Tibial artery (tissue), 4 donors: ENCODE measurements at regions not wholly inside any gene's neighbourhood (a gene's known extent, or its start where the extent isn't known, plus 50 kb on each side); places are given as distances from the start of the nearest gene placed in this dataset.

Experiments
- DNase-seq, 2 donors: peaks; one replicate each; pipeline ENCODE4 v3.0.0-alpha.2; 2019
- H3K27ac ChIP-seq, 2 donors: fragments of 200-600 bp; sonication (generic) in 1 of 2; 1 replicate in 1 of 2; 2 replicates in 1 of 2; pipeline ENCODE4 v1.5.1; 2018 to 2019; ENCODE audit warnings: mild to moderate bottlenecking in 1 of 2
- H3K27me3 ChIP-seq, 2 donors: fragments of 200-600 bp; sonication (generic) in 1 of 2; one replicate each; pipeline versions ENCODE4 v1.5.1 to v1.6.0; 2016 to 2019
- H3K36me3 ChIP-seq, 3 donors: fragments of 200-600 bp; sonication (generic) in 2 of 3; one replicate each; pipeline ENCODE4 v1.5.1; 2016 to 2019; ENCODE audit warnings: mild to moderate bottlenecking in 2 of 3
- H3K4me1 ChIP-seq, 4 donors: fragments of 200-600 bp; sonication (generic) in 2 of 4; 1 replicate in 3 of 4; 2 replicates in 1 of 4; pipeline ENCODE4 v1.5.1; 2016 to 2019
- H3K4me3 ChIP-seq, 2 donors: fragments of 200-600 bp; sonication (generic) in 1 of 2; 1 replicate in 1 of 2; 2 replicates in 1 of 2; pipeline ENCODE4 v1.5.1; 2018 to 2019; ENCODE audit warnings: mild to moderate bottlenecking in 2 of 2
- H3K9me3 ChIP-seq, 3 donors: fragments of 200-600 bp; sonication (generic) in 1 of 3; one replicate each; pipeline ENCODE4 v1.5.1; 2016 to 2019
- CTCF ChIP-seq, 2 experiments: fragments of 200-600 bp in 1 of 2; fragments of 450-650 bp in 1 of 2; IDR thresholded peaks; one replicate each; pipeline ENCODE4 v1.5.1; 2017 to 2019; ENCODE audit warnings: antibody characterized with exemption in 2 of 2, mild to moderate bottlenecking in 1 of 2, moderate library complexity in 1 of 2
- intact Hi-C: fragments of 100-400 bp; cut with DNase I; formaldehyde crosslinking; loops from one replicate; pipeline ENCODE4 v1.15.0; 2023; ENCODE audit warnings: low total_unique reads

- no peak overlapping the region for H3K27ac ChIP-seq
- H3K9me3 ChIP-seq, result no peaks in the 10 kb centered on the region
- H3K27me3 ChIP-seq, result no peaks in the 10 kb centered on the region
- intact Hi-C loops, result no loop called here
- H3K36me3 ChIP-seq, result no peaks in the 10 kb centered on the region
- no peak for TF ChIP-seq CTCF (IDR thresholded peaks at IDR 0.05)
- H3K4me1 ChIP-seq, result peaks cover 0 to 14% (median 0%) of the 10 kb centered on the region in 4 donors
- DNase-seq, result no peak
- no peak overlapping the region for H3K4me3 ChIP-seq
Measured at GRCh38 chr5:83831834-83832233, 111.2 kb upstream of the HAPLN1 start.

- intact Hi-C loops, result no loop called here
- DNase-seq, result no peak
- no peak for TF ChIP-seq CTCF (IDR thresholded peaks at IDR 0.05)
- H3K27ac ChIP-seq, result no peak overlapping the region
- no peaks in the 10 kb centered on the region for H3K36me3 ChIP-seq
- H3K9me3 ChIP-seq, result no peaks in the 10 kb centered on the region
- H3K4me3 ChIP-seq, result no peak overlapping the region
- no peaks in the 10 kb centered on the region for H3K27me3 ChIP-seq
- H3K4me1 ChIP-seq, result peaks cover 0 to 20% (median 0%) of the 10 kb centered on the region in 4 donors
Measured at GRCh38 chr5:83827111-83827557, 106.5 kb upstream of the HAPLN1 start.

GRCh38 chr5:83817591-83817990, 96.9 kb upstream of the HAPLN1 start:
- Histone ChIP-seq H3K36me3 (no peaks in the 10 kb centered on the region), H3K4me1 (no peaks in the 10 kb centered on the region), H3K27me3 (no peaks in the 10 kb centered on the region), H3K27ac (no peak overlapping the region), H3K9me3 (no peaks in the 10 kb centered on the region), H3K4me3 (no peak overlapping the region)
- DNase-seq, result no peak
- no peak for TF ChIP-seq CTCF (IDR thresholded peaks at IDR 0.05)
- intact Hi-C loops, result no loop called here

GRCh38 chr5:83815661-83816060, 95.0 kb upstream of the HAPLN1 start:
- intact Hi-C loops, result no loop called here
- Histone ChIP-seq H3K27ac (no peak overlapping the region), H3K4me1 (no peaks in the 10 kb centered on the region), H3K27me3 (no peaks in the 10 kb centered on the region), H3K9me3 (no peaks in the 10 kb centered on the region), H3K36me3 (no peaks in the 10 kb centered on the region), H3K4me3 (no peak overlapping the region)
- TF ChIP-seq CTCF (IDR thresholded peaks at IDR 0.05), result no peak
- DNase-seq, result no peak

- Histone ChIP-seq H3K4me3 (no peak overlapping the region), H3K4me1 (no peaks in the 10 kb centered on the region), H3K27ac (no peak overlapping the region), H3K9me3 (no peaks in the 10 kb centered on the region), H3K27me3 (no peaks in the 10 kb centered on the region), H3K36me3 (no peaks in the 10 kb centered on the region)
- intact Hi-C loops, result no loop called here
- DNase-seq, result no peak
- TF ChIP-seq CTCF (IDR thresholded peaks at IDR 0.05), result no peak
Measured at GRCh38 chr5:83810511-83810910, 89.9 kb upstream of the HAPLN1 start.

- Histone ChIP-seq H3K9me3 (no peaks in the 10 kb centered on the region), H3K4me3 (no peak overlapping the region), H3K4me1 (no peaks in the 10 kb centered on the region), H3K27ac (no peak overlapping the region), H3K36me3 (no peaks in the 10 kb centered on the region), H3K27me3 (no peaks in the 10 kb centered on the region)
- intact Hi-C loops, result no loop called here
- DNase-seq, result no peak
- no peak for TF ChIP-seq CTCF (IDR thresholded peaks at IDR 0.05)
Measured at GRCh38 chr5:83802686-83803085, 82.0 kb upstream of the HAPLN1 start.
